H9 (cell line): ENCODE measurements at regions not wholly inside any gene's neighbourhood (a gene's known extent, or its start where the extent isn't known, plus 50 kb on each side); places are given as distances from the start of the nearest gene placed in this dataset.

Experiments
- DNase-seq: peaks from one replicate; pipeline ENCODE4 v3.0.0-alpha.2; 2017
- H2AFZ ChIP-seq: one replicate; pipeline ENCODE4 v1.6.1; 2013; ENCODE audit warnings: mild to moderate bottlenecking, low read length, control low read depth, moderate library complexity
- H2AK5ac ChIP-seq: 2 replicates; pipeline ENCODE4 v1.6.1; 2013; ENCODE audit warnings: low read length, control low read depth, mixed read lengths; ENCODE audit not compliant: insufficient read length
- H2BK120ac ChIP-seq: one replicate; pipeline ENCODE4 v1.6.1; 2013; ENCODE audit warnings: low read depth, mild to moderate bottlenecking, low read length, control low read depth, inconsistent platforms; ENCODE audit not compliant: poor library complexity, severe bottlenecking
- H2BK12ac ChIP-seq: 2 replicates; pipeline ENCODE4 v1.6.1; 2013; ENCODE audit warnings: low read length, control low read depth, mixed read lengths, low read depth; ENCODE audit not compliant: insufficient read length
- H2BK15ac ChIP-seq: 2 replicates; pipeline ENCODE4 v1.6.1; 2013; ENCODE audit warnings: low read depth, low read length, control low read depth
- H2BK20ac ChIP-seq: one replicate; pipeline ENCODE4 v1.6.1; 2013; ENCODE audit warnings: low read depth, mild to moderate bottlenecking, low read length, control low read depth, inconsistent platforms; ENCODE audit not compliant: poor library complexity, severe bottlenecking
- H2BK5ac ChIP-seq: 2 replicates; pipeline ENCODE4 v1.6.1; 2013; ENCODE audit warnings: low read length, control low read depth, mixed read lengths; ENCODE audit not compliant: insufficient read length
- H3K14ac ChIP-seq: 2 replicates; pipeline ENCODE4 v1.6.1; 2013; ENCODE audit warnings: low read length, control low read depth; ENCODE audit not compliant: insufficient read depth
- H3K18ac ChIP-seq: 2 replicates; pipeline ENCODE4 v1.6.1; 2013; ENCODE audit warnings: low read depth, mild to moderate bottlenecking, mixed read lengths, low read length, control low read depth; ENCODE audit not compliant: insufficient read length
- H3K23ac ChIP-seq: 2 replicates; pipeline ENCODE4 v1.6.1; 2013; ENCODE audit warnings: low read length, control low read depth, mixed read lengths, low read depth; ENCODE audit not compliant: insufficient read length
- H3K23me2 ChIP-seq: 2 replicates; pipeline ENCODE4 v1.6.1; 2013; ENCODE audit warnings: low read depth, mild to moderate bottlenecking, mixed read lengths, low read length, control low read depth; ENCODE audit not compliant: insufficient read length, poor library complexity, severe bottlenecking
- H3K27ac ChIP-seq: 2 replicates; pipeline ENCODE4 v1.5.1; 2013; ENCODE audit warnings: low read length, control low read depth, mixed read lengths, low read depth; ENCODE audit not compliant: insufficient read length
- H3K27me3 ChIP-seq: 2 replicates; pipeline ENCODE4 v1.6.1; 2013; ENCODE audit warnings: low read length, control low read depth, inconsistent platforms; ENCODE audit not compliant: insufficient read depth
- H3K4ac ChIP-seq: 2 replicates; pipeline ENCODE4 v1.6.1; 2013; ENCODE audit warnings: low read depth, mild to moderate bottlenecking, control low read depth, inconsistent platforms, low read length, moderate library complexity
- H3K4me1 ChIP-seq: 2 replicates; pipeline ENCODE4 v1.6.1; 2013; ENCODE audit warnings: low read length, control low read depth, inconsistent platforms; ENCODE audit not compliant: insufficient read depth
- H3K4me2 ChIP-seq: 2 replicates; pipeline ENCODE4 v1.6.1; 2013; ENCODE audit warnings: low read length, control low read depth, mixed read lengths; ENCODE audit not compliant: insufficient read length, insufficient read depth
- H3K56ac ChIP-seq: 2 replicates; pipeline ENCODE4 v1.6.1; 2013; ENCODE audit warnings: low read depth, mild to moderate bottlenecking, mixed read lengths, low read length, control low read depth; ENCODE audit not compliant: insufficient read length
- H3K79me1 ChIP-seq: 2 replicates; pipeline ENCODE4 v1.6.1; 2013; ENCODE audit warnings: low read depth, mild to moderate bottlenecking, moderate library complexity, low read length, control low read depth, inconsistent platforms; ENCODE audit not compliant: insufficient read depth, poor library complexity, severe bottlenecking
- H3K79me2 ChIP-seq: 2 replicates; pipeline ENCODE4 v1.6.1; 2013; ENCODE audit warnings: low read length, control low read depth, inconsistent platforms; ENCODE audit not compliant: insufficient read depth
- H3K9ac ChIP-seq: 2 replicates; pipeline ENCODE4 v1.6.1; 2013; ENCODE audit warnings: low read length, control low read depth, mixed read lengths; ENCODE audit not compliant: insufficient read length; ENCODE audit errors: extremely low read depth
- H3K9me3 ChIP-seq: one replicate; pipeline ENCODE4 v1.6.1; 2013; ENCODE audit warnings: low read depth, low read length, inconsistent platforms; ENCODE audit not compliant: control insufficient read depth
- H3T11ph ChIP-seq: one replicate; pipeline ENCODE4 v1.6.1; 2013; ENCODE audit warnings: mild to moderate bottlenecking, low read length, control low read depth, inconsistent platforms
- H4K20me1 ChIP-seq: one replicate; pipeline ENCODE4 v1.6.1; 2013; ENCODE audit not compliant: control insufficient read depth, insufficient read length, insufficient read depth
- H4K5ac ChIP-seq: 2 replicates; pipeline ENCODE4 v1.6.1; 2013; ENCODE audit warnings: low read depth, mild to moderate bottlenecking, mixed read lengths, low read length, control low read depth; ENCODE audit not compliant: insufficient read length
- H4K8ac ChIP-seq: replicated peaks from 2 replicates; pipeline ENCODE4 v1.6.1; 2013; ENCODE audit warnings: low read length, control low read depth, mixed read lengths, low read depth; ENCODE audit not compliant: insufficient read length
- H4K91ac ChIP-seq: 2 replicates; pipeline ENCODE4 v1.6.1; 2013; ENCODE audit warnings: low read depth, mild to moderate bottlenecking, moderate library complexity, mixed read lengths, low read length, control low read depth; ENCODE audit not compliant: insufficient read length
- H3K27ac Mint-ChIP-seq, 3 experiments: 2 replicates in 2 of 3; 3 replicates in 1 of 3; pipeline ENCODE4 v1.8.0; 2020 to 2021; ENCODE audit warnings: mixed read lengths in 3 of 3, mild to moderate bottlenecking in 1 of 3, moderate library complexity in 1 of 3
- H3K27me3 Mint-ChIP-seq: 2 replicates; pipeline ENCODE4 v1.8.0; 2021; ENCODE audit warnings: low read depth, mild to moderate bottlenecking, moderate library complexity, mixed read lengths
- H3K36me3 Mint-ChIP-seq, 3 experiments: 2 replicates in 2 of 3; 3 replicates in 1 of 3; pipeline ENCODE4 v1.8.0; 2020 to 2021; ENCODE audit warnings: low read depth in 3 of 3, mixed read lengths in 3 of 3; ENCODE audit not compliant: insufficient read depth in 1 of 3
- H3K4me1 Mint-ChIP-seq, 2 experiments: 2 replicates each; pipeline ENCODE4 v1.8.0; 2020; ENCODE audit warnings: mixed read lengths in 2 of 2
- H3K4me3 Mint-ChIP-seq, 2 experiments: 2 replicates in 1 of 2; 3 replicates in 1 of 2; pipeline ENCODE4 v1.8.0; 2020 to 2021; ENCODE audit warnings: mild to moderate bottlenecking in 2 of 2, mixed read lengths in 2 of 2, moderate library complexity in 1 of 2
- H3K9me3 Mint-ChIP-seq, 2 experiments: 2 replicates in 1 of 2; 3 replicates in 1 of 2; pipeline ENCODE4 v1.8.0; 2020; ENCODE audit warnings: mild to moderate bottlenecking in 2 of 2, mixed read lengths in 2 of 2, moderate library complexity in 1 of 2
- WGBS: extraction: QIAGEN DNeasy Blood & Tissue Kit; methylation state at CpG from one replicate; pipeline ENCODE4 v1.1.7; 2013; ENCODE audit warnings: missing lambda C conversion rate, low lambda C conversion rate, mixed read lengths; ENCODE audit not compliant: insufficient read length; ENCODE audit errors: extremely low coverage; 5-methylcytosine and 5-hydroxymethylcytosine counted together
- TF ChIP-seq, protein P1 (sequence below): fragments of 200-600 bp; sonication (generic); conservative IDR thresholded peaks from 3 replicates; pipeline ENCODE4 v1.8.0; 2021; ENCODE audit warnings: antibody characterized with exemption, mild to moderate bottlenecking

DNA sequence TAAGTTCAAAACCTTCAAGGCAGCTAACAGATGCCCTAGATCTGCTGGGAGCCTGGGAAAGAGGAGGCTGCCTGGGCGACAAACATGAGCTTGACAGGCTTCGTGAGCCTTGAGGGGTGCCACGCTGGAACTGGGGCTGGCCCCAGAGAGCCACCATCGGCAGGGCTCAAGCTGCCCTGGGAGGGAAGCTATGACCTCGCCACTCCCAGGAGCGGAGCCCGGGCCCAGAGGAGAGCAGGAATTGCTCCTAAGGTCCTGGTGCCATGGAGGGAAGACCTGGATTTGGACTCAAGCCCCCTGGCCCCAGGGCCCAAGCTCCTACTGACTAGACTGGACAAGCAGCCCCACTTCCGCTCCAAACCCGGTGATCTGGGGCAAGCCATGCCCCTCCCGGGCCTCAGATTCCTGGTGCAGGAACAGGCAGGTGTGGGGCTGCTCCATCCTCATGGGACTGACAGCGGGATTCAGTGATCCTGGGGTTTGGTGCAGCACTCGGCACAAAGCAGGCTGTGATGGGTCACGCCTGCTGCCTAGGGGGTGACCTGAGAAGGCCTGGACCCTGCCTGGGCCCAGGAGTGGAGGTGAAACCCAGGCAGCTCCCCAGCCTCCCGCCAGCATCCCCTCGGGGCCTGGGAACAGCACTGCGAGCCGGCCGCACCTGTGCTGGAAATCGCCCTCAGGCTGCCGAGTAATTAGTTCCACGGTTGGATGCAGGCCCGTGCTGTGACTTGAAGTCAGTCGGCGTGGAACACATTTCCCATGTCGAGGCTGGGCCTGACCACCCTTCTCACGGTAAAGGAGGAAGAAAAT, 246.9 kb downstream of the NDUFA10 start:
- no peaks in the 10 kb centered on the region for H3K9me3 ChIP-seq
- no peak overlapping the region for H3K18ac ChIP-seq
- no peak overlapping the region for H3K56ac ChIP-seq
- H2BK5ac ChIP-seq: no peak overlapping the region
- no peaks in the 10 kb centered on the region for H4K20me1 ChIP-seq
- peaks cover 10 to 16% of the 10 kb centered on the region in 2 experiments; a peak in 3 of 5 replicates for H3K9me3 Mint-ChIP-seq
- no peak overlapping the region for H2AFZ ChIP-seq
- H3K14ac ChIP-seq: no peak overlapping the region; the same call in 1 of the 2 replicates
- H4K8ac ChIP-seq: no peak overlapping the region
- no peak overlapping the region for H2BK15ac ChIP-seq
- no peaks in the 10 kb centered on the region for H3K79me2 ChIP-seq
- no peaks in the 10 kb centered on the region for H3K36me3 Mint-ChIP-seq
- H3K27ac ChIP-seq: no peak overlapping the region
- DNase-seq: peak; percentile 19
- H3K23ac ChIP-seq: no peak overlapping the region
- no peak overlapping the region for H2BK20ac ChIP-seq
- no peaks in the 10 kb centered on the region for H3K4me1 Mint-ChIP-seq
- H3K27me3 ChIP-seq: no peaks in the 10 kb centered on the region
- H3K23me2 ChIP-seq: no peaks in the 10 kb centered on the region
- H2BK12ac ChIP-seq: no peak overlapping the region
- no peaks in the 10 kb centered on the region for H3K4me1 ChIP-seq
- no peak overlapping the region for H3K4me3 Mint-ChIP-seq
- no peak overlapping the region for H3T11ph ChIP-seq
- TF ChIP-seq, protein P1, sequence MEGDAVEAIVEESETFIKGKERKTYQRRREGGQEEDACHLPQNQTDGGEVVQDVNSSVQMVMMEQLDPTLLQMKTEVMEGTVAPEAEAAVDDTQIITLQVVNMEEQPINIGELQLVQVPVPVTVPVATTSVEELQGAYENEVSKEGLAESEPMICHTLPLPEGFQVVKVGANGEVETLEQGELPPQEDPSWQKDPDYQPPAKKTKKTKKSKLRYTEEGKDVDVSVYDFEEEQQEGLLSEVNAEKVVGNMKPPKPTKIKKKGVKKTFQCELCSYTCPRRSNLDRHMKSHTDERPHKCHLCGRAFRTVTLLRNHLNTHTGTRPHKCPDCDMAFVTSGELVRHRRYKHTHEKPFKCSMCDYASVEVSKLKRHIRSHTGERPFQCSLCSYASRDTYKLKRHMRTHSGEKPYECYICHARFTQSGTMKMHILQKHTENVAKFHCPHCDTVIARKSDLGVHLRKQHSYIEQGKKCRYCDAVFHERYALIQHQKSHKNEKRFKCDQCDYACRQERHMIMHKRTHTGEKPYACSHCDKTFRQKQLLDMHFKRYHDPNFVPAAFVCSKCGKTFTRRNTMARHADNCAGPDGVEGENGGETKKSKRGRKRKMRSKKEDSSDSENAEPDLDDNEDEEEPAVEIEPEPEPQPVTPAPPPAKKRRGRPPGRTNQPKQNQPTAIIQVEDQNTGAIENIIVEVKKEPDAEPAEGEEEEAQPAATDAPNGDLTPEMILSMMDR: no peak
- H3K4ac ChIP-seq: no peak overlapping the region
- peaks cover 31% of the 10 kb centered on the region for H3K27me3 Mint-ChIP-seq
- no peak overlapping the region for H3K4me2 ChIP-seq
- whole genome bisulfite sequencing: no CpG with 5 or more reads among the region's 26 CpGs
- H2BK120ac ChIP-seq: no peak overlapping the region
- H4K5ac ChIP-seq: no peak overlapping the region
- H3K79me1 ChIP-seq: no peaks in the 10 kb centered on the region
- no peak overlapping the region for H3K9ac ChIP-seq
- no peak overlapping the region; a peak in 1 of 7 replicates for H3K27ac Mint-ChIP-seq
- no peak overlapping the region for H2AK5ac ChIP-seq
- no peak overlapping the region for H4K91ac ChIP-seq
